Adrenal gland (tissue), 9 donors: ENCODE measurements at regions not wholly inside any gene's neighbourhood (a gene's known extent, or its start where the extent isn't known, plus 50 kb on each side); places are given as distances from the start of the nearest gene placed in this dataset.

Source experiments
- DNase-seq, 7 donors: peaks; one replicate each; pipeline ENCODE4 v3.0.0-alpha.2; 2019 to 2020
- H3K27ac ChIP-seq, 5 donors: fragments of 200-600 bp; sonication (generic) in 4 of 5; 1 replicate in 3 of 5; 2 replicates in 2 of 5; pipeline versions ENCODE4 v1.5.1 to v1.8.0; 2016 to 2020; ENCODE audit warnings: mild to moderate bottlenecking in 1 of 5
- H3K27me3 ChIP-seq: fragments of 200-600 bp; 2 replicates; pipeline ENCODE4 v1.8.0; 2021
- H3K36me3 ChIP-seq, 2 donors: fragments of 200-600 bp; replicated peaks in 1 of 2; 1 replicate in 1 of 2; 2 replicates in 1 of 2; pipeline versions ENCODE4 v1.5.1 to v1.8.0; 2018 to 2022
- H3K4me1 ChIP-seq, 2 donors: fragments of 200-600 bp; replicated peaks in 1 of 2; 1 replicate in 1 of 2; 2 replicates in 1 of 2; pipeline versions ENCODE4 v1.5.1 to v1.8.0; 2018 to 2021
- H3K4me3 ChIP-seq, 4 donors: fragments of 200-600 bp; sonication (generic) in 3 of 4; one replicate each; pipeline ENCODE4 v1.5.1; 2016 to 2018
- H3K9me3 ChIP-seq, 3 donors: fragments of 200-600 bp; sonication (generic) in 1 of 3; replicated peaks in 1 of 3; 1 replicate in 2 of 3; 2 replicates in 1 of 3; pipeline versions ENCODE4 v1.5.1 to v1.8.0; 2016 to 2021
- POLR2A ChIP-seq, 2 donors: fragments of 450-650 bp; IDR thresholded peaks; one replicate each; pipeline ENCODE4 v1.6.1; 2017; ENCODE audit warnings: antibody characterized with exemption in 2 of 2, mild to moderate bottlenecking in 2 of 2, moderate library complexity in 1 of 2
- WGBS, 4 donors: extraction: QIAGEN DNeasy Blood & Tissue Kit in 2 of 4; methylation state at CpG; one replicate each; pipeline versions ENCODE4 v1.1.5 to v1.1.7; 2013 to 2017; 5-methylcytosine and 5-hydroxymethylcytosine counted together
- intact Hi-C, 2 donors: fragments of 100-400 bp; cut with DNase I; formaldehyde crosslinking; loops; one replicate each; pipeline versions ENCODE4 v1.14.1 to v1.15.0; 2022 to 2023
- TF ChIP-seq, protein P1 (sequence below), 6 experiments: fragments of 450-650 bp in 4 of 6; fragments of 200-600 bp in 2 of 6; sonication (generic) in 1 of 6; IDR thresholded peaks; 1 replicate in 5 of 6; 2 replicates in 1 of 6; pipeline versions ENCODE4 v1.5.1 to v1.8.0; 2016 to 2021; ENCODE audit warnings: antibody characterized with exemption in 6 of 6, mild to moderate bottlenecking in 2 of 6, moderate library complexity in 1 of 6
- donor health status: healthy with polysubstance abuse.
- donor health status: Bipolar disorder and iron deficiency.
- donor health status: DM: yes; HTN: yes; CAD: no.
- donor health status: DM: no; HTN: no; CAD: no.
- donor health status: DM: no; HTN: no; CAD: no.

DNA sequence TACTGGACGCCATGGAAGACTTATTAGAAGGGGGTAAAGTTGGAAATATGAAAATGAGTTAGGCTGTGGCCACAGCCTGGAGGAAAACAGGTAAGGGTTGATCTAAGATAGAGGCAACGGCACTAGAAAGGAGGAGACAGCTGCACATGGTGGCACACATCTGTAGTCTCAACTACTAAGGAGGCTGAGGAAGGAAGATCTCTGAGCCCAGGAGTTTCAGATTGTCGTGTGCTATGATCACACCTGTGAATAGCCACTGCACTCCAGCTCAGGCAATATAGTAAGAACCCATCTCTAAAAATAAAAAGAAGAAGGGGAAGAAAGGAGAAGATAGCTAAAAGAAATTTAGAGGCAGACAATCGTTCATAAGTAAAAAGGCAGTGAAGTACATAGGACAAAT, 87.8 kb upstream of the SORBS2 start:
- Histone ChIP-seq H3K4me1 (no peaks in the 10 kb centered on the region), H3K27me3 (no peaks in the 10 kb centered on the region), H3K9me3 (no peaks in the 10 kb centered on the region), H3K36me3 (no peaks in the 10 kb centered on the region), H3K27ac (no peak overlapping the region), H3K4me3 (no peak overlapping the region)
- intact Hi-C loops = no loop called here
- no peak for DNase-seq
- no peak for TF ChIP-seq POLR2A (IDR thresholded peaks at IDR 0.05)
- TF ChIP-seq, protein P1, sequence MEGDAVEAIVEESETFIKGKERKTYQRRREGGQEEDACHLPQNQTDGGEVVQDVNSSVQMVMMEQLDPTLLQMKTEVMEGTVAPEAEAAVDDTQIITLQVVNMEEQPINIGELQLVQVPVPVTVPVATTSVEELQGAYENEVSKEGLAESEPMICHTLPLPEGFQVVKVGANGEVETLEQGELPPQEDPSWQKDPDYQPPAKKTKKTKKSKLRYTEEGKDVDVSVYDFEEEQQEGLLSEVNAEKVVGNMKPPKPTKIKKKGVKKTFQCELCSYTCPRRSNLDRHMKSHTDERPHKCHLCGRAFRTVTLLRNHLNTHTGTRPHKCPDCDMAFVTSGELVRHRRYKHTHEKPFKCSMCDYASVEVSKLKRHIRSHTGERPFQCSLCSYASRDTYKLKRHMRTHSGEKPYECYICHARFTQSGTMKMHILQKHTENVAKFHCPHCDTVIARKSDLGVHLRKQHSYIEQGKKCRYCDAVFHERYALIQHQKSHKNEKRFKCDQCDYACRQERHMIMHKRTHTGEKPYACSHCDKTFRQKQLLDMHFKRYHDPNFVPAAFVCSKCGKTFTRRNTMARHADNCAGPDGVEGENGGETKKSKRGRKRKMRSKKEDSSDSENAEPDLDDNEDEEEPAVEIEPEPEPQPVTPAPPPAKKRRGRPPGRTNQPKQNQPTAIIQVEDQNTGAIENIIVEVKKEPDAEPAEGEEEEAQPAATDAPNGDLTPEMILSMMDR (IDR thresholded peaks at IDR 0.05) = no peak
- 78 to 90% (median 87%) methylated on average over 4 of the region's 4 CpGs for WGBS, 4 donors

- no peaks in the 10 kb centered on the region for H3K27me3 ChIP-seq
- H3K4me3 ChIP-seq = no peak overlapping the region
- no peaks in the 10 kb centered on the region for H3K4me1 ChIP-seq
- TF ChIP-seq POLR2A (IDR thresholded peaks at IDR 0.05) = no peak
- TF ChIP-seq, protein P1 (IDR thresholded peaks at IDR 0.05) = no peak
- no peak overlapping the region for H3K27ac ChIP-seq
- intact Hi-C loops = no loop called here
- WGBS, 4 donors = 88 to 97% (median 91%) methylated on average over 4 of the region's 4 CpGs
- H3K36me3 ChIP-seq = no peaks in the 10 kb centered on the region
- no peaks in the 10 kb centered on the region for H3K9me3 ChIP-seq
- no peak for DNase-seq
Observed at GRCh38 chr4:185902654-185903053, 90.7 kb upstream of the SORBS2 start.

DNA sequence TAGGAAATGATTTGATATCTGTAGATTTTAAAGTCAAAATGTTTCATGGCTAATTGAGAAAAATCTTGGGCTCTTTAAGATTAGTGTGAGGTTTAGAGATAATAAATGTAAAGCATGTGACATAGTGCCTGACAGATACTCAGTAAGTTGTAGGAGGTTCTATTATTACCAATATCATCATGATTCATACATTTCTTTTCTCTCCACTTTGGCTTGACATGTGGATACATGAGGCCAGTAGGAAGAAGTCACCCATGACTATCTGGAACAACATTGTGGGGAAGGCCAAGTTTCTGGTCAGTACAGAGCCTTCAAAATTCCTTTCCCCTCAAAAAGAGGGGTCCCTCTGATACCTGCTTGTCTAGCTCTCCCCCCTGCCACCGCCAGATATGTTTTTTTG, 91.2 kb upstream of the SORBS2 start:
- WGBS, 4 donors = 93 to 98% (median 96%) methylated on average over 1 of the region's 1 CpG
- Histone ChIP-seq H3K4me1 (no peaks in the 10 kb centered on the region), H3K4me3 (no peak overlapping the region), H3K36me3 (no peaks in the 10 kb centered on the region), H3K9me3 (no peaks in the 10 kb centered on the region), H3K27ac (no peak overlapping the region), H3K27me3 (no peaks in the 10 kb centered on the region)
- no peak for DNase-seq
- TF ChIP-seq, protein P1 (IDR thresholded peaks at IDR 0.05) = no peak
- TF ChIP-seq POLR2A (IDR thresholded peaks at IDR 0.05) = no peak
- intact Hi-C loops = no loop called here

DNA sequence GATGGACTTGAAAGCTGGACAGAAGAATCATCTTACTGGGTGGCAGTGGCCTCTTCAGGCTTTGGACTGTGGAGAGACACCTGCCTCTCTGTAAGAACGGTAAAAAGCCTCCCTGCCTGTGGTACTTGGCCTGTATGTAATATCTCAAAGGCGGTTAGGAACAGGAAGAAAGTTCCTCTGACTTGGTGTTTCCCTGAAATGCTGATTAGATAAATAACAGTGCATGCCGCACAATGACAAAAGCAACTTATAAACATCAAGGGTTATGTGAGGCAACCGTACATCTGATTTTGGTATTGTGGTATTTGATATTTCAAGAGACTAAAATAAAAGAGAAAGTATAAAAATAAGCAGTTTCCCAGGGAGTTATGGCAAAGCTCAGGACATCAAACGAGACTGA, 92.4 kb upstream of the SORBS2 start:
- TF ChIP-seq, protein P1 (IDR thresholded peaks at IDR 0.05) = no peak
- TF ChIP-seq POLR2A (IDR thresholded peaks at IDR 0.05) = no peak
- DNase-seq = no peak
- Histone ChIP-seq H3K9me3 (no peaks in the 10 kb centered on the region), H3K36me3 (no peaks in the 10 kb centered on the region), H3K4me3 (no peak overlapping the region), H3K27me3 (no peaks in the 10 kb centered on the region), H3K4me1 (no peaks in the 10 kb centered on the region), H3K27ac (no peak overlapping the region)
- 86 to 92% (median 89%) methylated on average over 5 of the region's 5 CpGs for WGBS, 4 donors
- intact Hi-C loops = no loop called here
